ENCODE measurements at regions not wholly inside any gene's neighbourhood (a gene's known extent, or its start where the extent isn't known, plus 50 kb on each side); places are given as distances from the start of the nearest gene placed in this dataset.
"Not testable (repeated sequence)": the region's sequence is repeated elsewhere in the genome, so short reads cannot be mapped to it uniquely, and the experiment has no call there.

DNA sequence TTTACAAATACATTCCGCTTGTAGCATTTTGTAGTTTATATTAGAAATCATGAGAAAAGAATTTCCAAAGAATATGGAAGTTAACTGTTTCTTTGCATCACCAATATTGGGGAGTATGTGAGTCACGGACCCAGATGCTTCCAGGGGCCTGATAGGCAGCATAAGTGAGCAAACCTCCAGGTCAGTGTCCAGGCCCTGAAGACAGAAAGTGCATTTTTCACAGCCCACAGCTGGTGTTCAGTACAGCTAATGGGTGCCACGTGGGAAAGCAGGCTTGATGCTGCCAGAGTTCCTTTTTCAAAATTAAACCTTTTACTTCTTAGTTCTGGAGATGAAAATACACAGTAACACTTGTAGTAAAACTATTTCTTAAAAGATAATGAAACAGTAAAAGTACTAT, 454.4 kb upstream of the ACTBL2 start:
- no peaks in the 10 kb centered on the region for H3K36me3 ChIP-seq (ENCODE audit: control insufficient read depth, insufficient read depth, low read length)
- no peak for DNase-seq (ENCODE audit: low read depth)
- no peaks in the 10 kb centered on the region for H3K27me3 ChIP-seq (ENCODE audit: control insufficient read depth, insufficient read depth, low read length)
- no peak overlapping the region for H3K4me3 ChIP-seq (ENCODE audit: low read depth, low read length)
- TF ChIP-seq, protein P1, sequence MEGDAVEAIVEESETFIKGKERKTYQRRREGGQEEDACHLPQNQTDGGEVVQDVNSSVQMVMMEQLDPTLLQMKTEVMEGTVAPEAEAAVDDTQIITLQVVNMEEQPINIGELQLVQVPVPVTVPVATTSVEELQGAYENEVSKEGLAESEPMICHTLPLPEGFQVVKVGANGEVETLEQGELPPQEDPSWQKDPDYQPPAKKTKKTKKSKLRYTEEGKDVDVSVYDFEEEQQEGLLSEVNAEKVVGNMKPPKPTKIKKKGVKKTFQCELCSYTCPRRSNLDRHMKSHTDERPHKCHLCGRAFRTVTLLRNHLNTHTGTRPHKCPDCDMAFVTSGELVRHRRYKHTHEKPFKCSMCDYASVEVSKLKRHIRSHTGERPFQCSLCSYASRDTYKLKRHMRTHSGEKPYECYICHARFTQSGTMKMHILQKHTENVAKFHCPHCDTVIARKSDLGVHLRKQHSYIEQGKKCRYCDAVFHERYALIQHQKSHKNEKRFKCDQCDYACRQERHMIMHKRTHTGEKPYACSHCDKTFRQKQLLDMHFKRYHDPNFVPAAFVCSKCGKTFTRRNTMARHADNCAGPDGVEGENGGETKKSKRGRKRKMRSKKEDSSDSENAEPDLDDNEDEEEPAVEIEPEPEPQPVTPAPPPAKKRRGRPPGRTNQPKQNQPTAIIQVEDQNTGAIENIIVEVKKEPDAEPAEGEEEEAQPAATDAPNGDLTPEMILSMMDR (IDR thresholded peaks at IDR 0.05; ENCODE audit: insufficient read depth, low read length, poor library complexity, severe bottlenecking) = no peak

DNA sequence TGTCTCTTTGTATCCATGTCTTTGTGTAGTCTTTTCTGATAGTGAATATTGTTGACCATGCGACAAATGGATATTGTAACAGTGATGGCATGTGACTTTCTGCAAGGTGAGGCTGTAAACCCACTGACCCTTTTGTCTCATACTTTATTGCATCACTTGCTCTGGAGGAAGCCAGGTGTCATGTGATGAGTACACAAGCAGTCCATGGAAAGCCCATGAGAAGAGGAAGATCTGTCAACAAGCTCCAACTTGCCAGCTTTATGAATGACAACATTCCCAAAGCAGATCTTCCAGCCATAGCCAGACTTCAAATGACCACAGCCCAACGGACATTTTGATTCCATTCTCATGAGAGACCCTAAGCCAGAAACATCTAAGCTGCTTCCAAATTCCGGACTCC, 450.1 kb upstream of the ACTBL2 start:
- no peaks in the 10 kb centered on the region for H3K27me3 ChIP-seq (ENCODE audit: control insufficient read depth, insufficient read depth, low read length)
- no peak overlapping the region for H3K4me3 ChIP-seq (ENCODE audit: low read depth, low read length)
- TF ChIP-seq, protein P1 (IDR thresholded peaks at IDR 0.05; ENCODE audit: insufficient read depth, low read length, poor library complexity, severe bottlenecking) = no peak
- H3K36me3 ChIP-seq (ENCODE audit: control insufficient read depth, insufficient read depth, low read length) = no peaks in the 10 kb centered on the region
- DNase-seq (ENCODE audit: low read depth) = no peak

DNA sequence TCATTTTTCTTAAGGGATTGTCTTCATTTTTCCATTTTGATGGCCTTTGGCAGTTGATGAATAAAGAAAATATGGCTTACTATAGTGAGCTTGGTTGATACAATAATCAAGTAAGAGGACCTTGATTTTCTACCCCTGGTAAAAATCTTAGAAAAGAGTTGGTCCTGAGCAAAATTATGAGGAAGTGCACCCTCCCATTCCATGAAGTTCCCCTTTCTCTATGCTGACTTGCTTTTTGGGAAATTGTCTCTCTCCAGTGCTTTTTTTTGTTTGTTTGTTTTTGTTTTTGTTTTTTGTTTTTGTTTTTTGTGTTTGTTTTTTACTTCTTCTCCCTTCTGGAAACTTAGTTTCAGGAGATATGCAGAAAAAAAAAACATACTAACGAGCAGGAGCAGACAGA, 449.2 kb upstream of the ACTBL2 start:
- H3K27me3 ChIP-seq (ENCODE audit: control insufficient read depth, insufficient read depth, low read length) = no peaks in the 10 kb centered on the region
- TF ChIP-seq, protein P1 (IDR thresholded peaks at IDR 0.05; ENCODE audit: insufficient read depth, low read length, poor library complexity, severe bottlenecking) = no peak
- no peak overlapping the region for H3K4me3 ChIP-seq (ENCODE audit: low read depth, low read length)
- no peaks in the 10 kb centered on the region for H3K36me3 ChIP-seq (ENCODE audit: control insufficient read depth, insufficient read depth, low read length)
- DNase-seq (ENCODE audit: low read depth) = no peak

DNA sequence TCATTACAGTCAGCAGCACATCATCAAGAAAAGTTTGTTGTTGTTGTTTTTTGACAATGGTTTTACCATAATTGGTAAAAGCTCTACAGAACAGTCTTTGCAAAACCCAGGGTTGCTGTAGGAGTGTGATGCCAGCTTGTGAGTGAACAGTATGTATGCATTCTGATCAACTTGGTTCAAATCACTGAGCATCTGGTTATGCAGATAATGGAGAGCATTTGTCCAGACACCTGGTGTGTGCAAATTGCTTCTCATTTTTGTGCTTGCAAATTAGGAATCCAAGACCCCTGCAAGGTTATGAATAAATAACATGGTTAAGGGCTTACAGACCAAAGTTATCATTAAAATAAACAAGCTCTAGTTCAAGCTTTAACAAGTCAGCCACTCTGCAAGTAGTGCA, 448.7 kb upstream of the ACTBL2 start:
- no peaks in the 10 kb centered on the region for H3K36me3 ChIP-seq (ENCODE audit: control insufficient read depth, insufficient read depth, low read length)
- no peak for DNase-seq (ENCODE audit: low read depth)
- TF ChIP-seq, protein P1 (IDR thresholded peaks at IDR 0.05; ENCODE audit: insufficient read depth, low read length, poor library complexity, severe bottlenecking) = no peak
- H3K4me3 ChIP-seq (ENCODE audit: low read depth, low read length) = no peak overlapping the region
- no peaks in the 10 kb centered on the region for H3K27me3 ChIP-seq (ENCODE audit: control insufficient read depth, insufficient read depth, low read length)

DNA sequence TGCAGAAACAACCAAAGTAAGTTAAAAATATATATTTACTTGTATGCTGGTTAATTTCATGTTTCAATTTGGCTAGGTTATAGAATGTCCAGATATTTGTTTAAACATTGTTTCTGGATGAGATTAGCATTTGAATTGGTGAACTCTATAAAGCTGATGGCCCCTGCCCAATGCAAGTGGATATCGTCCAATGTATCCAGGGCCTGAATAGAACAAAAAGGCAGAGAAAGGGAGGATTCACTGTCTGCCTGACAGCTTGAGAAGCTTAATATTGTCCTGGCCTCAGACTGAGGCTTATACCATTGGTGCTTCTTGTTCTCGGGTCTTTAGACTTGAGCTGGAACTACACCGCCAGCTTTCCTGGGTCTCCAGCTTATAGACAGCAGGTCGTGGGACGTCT, 446.7 kb upstream of the ACTBL2 start:
- DNase-seq (ENCODE audit: low read depth) = no peak
- Histone ChIP-seq H3K36me3 (ENCODE audit: control insufficient read depth, insufficient read depth, low read length) (no peaks in the 10 kb centered on the region), H3K27me3 (ENCODE audit: control insufficient read depth, insufficient read depth, low read length) (no peaks in the 10 kb centered on the region), H3K4me3 (ENCODE audit: low read depth, low read length) (no peak overlapping the region)
- TF ChIP-seq, protein P1 (IDR thresholded peaks at IDR 0.05; ENCODE audit: insufficient read depth, low read length, poor library complexity, severe bottlenecking) = no peak

DNA sequence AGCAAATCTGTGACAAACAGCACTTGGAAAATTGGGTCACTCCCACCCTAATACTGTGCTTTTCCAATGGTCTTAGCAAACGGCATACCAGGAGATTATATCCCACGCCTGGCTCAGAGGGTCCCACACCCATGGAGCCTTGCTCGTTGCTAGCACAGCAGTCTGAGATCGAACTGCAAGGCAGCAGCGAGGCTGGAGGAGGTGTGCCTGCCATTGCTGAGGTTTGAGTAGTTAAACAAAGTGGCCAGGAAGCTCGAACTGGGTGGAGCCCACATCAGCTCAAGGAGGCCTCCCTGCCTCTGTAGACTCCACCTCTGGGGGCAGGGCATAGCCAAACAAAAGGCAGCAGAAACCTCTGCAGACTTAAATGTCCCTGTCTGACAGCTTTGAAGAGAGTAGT, 440.5 kb upstream of the ACTBL2 start:
- DNase-seq (ENCODE audit: low read depth); H3K4me3 ChIP-seq (ENCODE audit: low read depth, low read length); H3K36me3 ChIP-seq (ENCODE audit: control insufficient read depth, insufficient read depth, low read length); H3K27me3 ChIP-seq (ENCODE audit: control insufficient read depth, insufficient read depth, low read length): not testable (repeated sequence)
